Parathyroid adenoma (tissue), 2 donors: ENCODE measurements at regions not wholly inside any gene's neighbourhood (a gene's known extent, or its start where the extent isn't known, plus 50 kb on each side); places are given as distances from the start of the nearest gene placed in this dataset.

Source experiments
- H2AFZ ChIP-seq: fragments of 300-600 bp; sonication (generic); one replicate; pipeline ENCODE4 v1.7.0; 2017; ENCODE audit warnings: antibody characterized with exemption, mild to moderate bottlenecking
- H3K27ac ChIP-seq: fragments of 300-600 bp; sonication (generic); one replicate; pipeline ENCODE4 v1.7.0; 2017
- H3K27me3 ChIP-seq: fragments of 300-600 bp; sonication (generic); one replicate; pipeline ENCODE4 v1.7.0; 2017; ENCODE audit warnings: low read length; ENCODE audit not compliant: control insufficient read depth, insufficient read depth
- H3K36me3 ChIP-seq: fragments of 300-600 bp; sonication (generic); one replicate; pipeline ENCODE4 v1.7.0; 2017; ENCODE audit warnings: low read length; ENCODE audit not compliant: control insufficient read depth, insufficient read depth
- H3K4me1 ChIP-seq: fragments of 300-600 bp; sonication (generic); one replicate; pipeline ENCODE4 v1.7.0; 2017; ENCODE audit warnings: control low read depth
- H3K4me2 ChIP-seq: fragments of 300-600 bp; sonication (generic); one replicate; pipeline ENCODE4 v1.7.0; 2017; ENCODE audit warnings: low read length
- H3K4me3 ChIP-seq: fragments of 300-600 bp; sonication (generic); one replicate; pipeline ENCODE4 v1.7.0; 2017; ENCODE audit warnings: low read depth, low read length
- H3K79me2 ChIP-seq: fragments of 300-600 bp; sonication (generic); one replicate; pipeline ENCODE4 v1.7.0; 2017; ENCODE audit warnings: control low read depth
- H3K9ac ChIP-seq: fragments of 300-600 bp; sonication (generic); one replicate; pipeline ENCODE4 v1.7.0; 2017; ENCODE audit warnings: mild to moderate bottlenecking
- H3K9me3 ChIP-seq: fragments of 300-600 bp; sonication (generic); one replicate; pipeline ENCODE4 v1.7.0; 2017; ENCODE audit warnings: low read length; ENCODE audit not compliant: control insufficient read depth
- CTCF ChIP-seq: fragments of 300-600 bp; sonication (generic); IDR thresholded peaks from one replicate; pipeline ENCODE4 v1.7.0; 2017; ENCODE audit warnings: antibody characterized with exemption, mild to moderate bottlenecking
- donor health status: primary hyperparathyroidism.

GRCh38 chr18:73164430-73164829 is 296.6 kb upstream of the NETO1 start:
- no peak for TF ChIP-seq CTCF
- no peak overlapping the region for H3K27ac ChIP-seq
- no peaks in the 10 kb centered on the region for H3K36me3 ChIP-seq
- no peak overlapping the region for H2AFZ ChIP-seq
- no peaks in the 10 kb centered on the region for H3K79me2 ChIP-seq
- no peaks in the 10 kb centered on the region for H3K27me3 ChIP-seq
- no peak overlapping the region for H3K9ac ChIP-seq
- H3K4me1 ChIP-seq = no peaks in the 10 kb centered on the region
- no peak overlapping the region for H3K4me2 ChIP-seq
- no peaks in the 10 kb centered on the region for H3K9me3 ChIP-seq
- no peak overlapping the region for H3K4me3 ChIP-seq

GRCh38 chr18:73163236-73163635 is 295.4 kb upstream of the NETO1 start:
- TF ChIP-seq CTCF = no peak
- no peaks in the 10 kb centered on the region for H3K79me2 ChIP-seq
- no peaks in the 10 kb centered on the region for H3K36me3 ChIP-seq
- no peaks in the 10 kb centered on the region for H3K9me3 ChIP-seq
- H3K4me1 ChIP-seq = no peaks in the 10 kb centered on the region
- no peak overlapping the region for H2AFZ ChIP-seq
- no peak overlapping the region for H3K27ac ChIP-seq
- no peak overlapping the region for H3K9ac ChIP-seq
- H3K27me3 ChIP-seq = no peaks in the 10 kb centered on the region
- H3K4me3 ChIP-seq = no peak overlapping the region
- H3K4me2 ChIP-seq = no peak overlapping the region

DNA sequence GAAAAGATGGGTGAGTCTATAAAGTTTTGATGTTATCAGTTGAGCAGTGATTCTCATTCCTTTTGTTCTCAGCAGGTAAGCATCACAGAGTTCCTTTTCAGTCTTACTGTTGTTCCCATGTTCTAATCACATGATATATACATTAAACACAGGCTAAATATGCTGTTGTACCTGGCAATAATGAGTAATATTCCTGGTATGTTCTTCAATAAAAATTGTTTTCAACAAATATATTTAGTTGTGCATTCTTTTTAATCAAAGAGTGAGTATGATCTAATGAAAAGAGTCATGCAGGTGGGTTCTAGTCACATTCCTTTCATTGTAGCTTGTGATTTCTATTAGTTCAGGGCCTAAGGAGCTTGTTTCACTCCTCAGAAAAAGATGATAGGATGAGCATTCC is 288.3 kb upstream of the NETO1 start:
- Histone ChIP-seq H2AFZ (no peak overlapping the region), H3K9ac (no peak overlapping the region), H3K36me3 (no peaks in the 10 kb centered on the region), H3K9me3 (no peaks in the 10 kb centered on the region), H3K79me2 (no peaks in the 10 kb centered on the region), H3K27me3 (no peaks in the 10 kb centered on the region), H3K27ac (no peak overlapping the region), H3K4me1 (no peaks in the 10 kb centered on the region), H3K4me3 (no peak overlapping the region), H3K4me2 (no peak overlapping the region)
- no peak for TF ChIP-seq CTCF

GRCh38 chr18:73153271-73153670 is 285.5 kb upstream of the NETO1 start:
- H3K4me2 ChIP-seq = no peak overlapping the region
- H3K4me3 ChIP-seq = no peak overlapping the region
- H3K4me1 ChIP-seq = no peaks in the 10 kb centered on the region
- H2AFZ ChIP-seq = no peak overlapping the region
- no peaks in the 10 kb centered on the region for H3K9me3 ChIP-seq
- TF ChIP-seq CTCF = no peak
- no peak overlapping the region for H3K27ac ChIP-seq
- H3K79me2 ChIP-seq = no peaks in the 10 kb centered on the region
- H3K9ac ChIP-seq = no peak overlapping the region
- no peaks in the 10 kb centered on the region for H3K27me3 ChIP-seq
- no peaks in the 10 kb centered on the region for H3K36me3 ChIP-seq

- Histone ChIP-seq H2AFZ (no peak overlapping the region), H3K9ac (no peak overlapping the region), H3K36me3 (no peaks in the 10 kb centered on the region), H3K4me1 (no peaks in the 10 kb centered on the region), H3K4me2 (no peak overlapping the region), H3K4me3 (no peak overlapping the region), H3K79me2 (no peaks in the 10 kb centered on the region), H3K27me3 (no peaks in the 10 kb centered on the region), H3K27ac (no peak overlapping the region), H3K9me3 (no peaks in the 10 kb centered on the region)
- TF ChIP-seq CTCF = no peak
These were observed 283.3 kb upstream of the NETO1 start for GRCh38 chr18:73151086-73151485.
